SJCRH30 (cell line): ENCODE measurements at regions not wholly inside any gene's neighbourhood (a gene's known extent, or its start where the extent isn't known, plus 50 kb on each side); places are given as distances from the start of the nearest gene placed in this dataset.
"Not testable (repeated sequence)": the region's sequence is repeated elsewhere in the genome, so short reads cannot be mapped to it uniquely, and the experiment has no call there.

ENCODE experiments used
- DNase-seq, 2 experiments: peaks; one replicate each; pipeline ENCODE4 v3.0.0-alpha.2; 2015 to 2020
- H3K27ac ChIP-seq: fragments of 250-450 bp; sonication (Bioruptor Pico); 2 replicates; pipeline ENCODE4 v1.5.1; 2020; ENCODE audit warnings: mild to moderate bottlenecking, moderate library complexity
- H3K27me3 ChIP-seq: fragments of 250-450 bp; sonication (Bioruptor Pico); 2 replicates; pipeline ENCODE4 v1.5.1; 2020; ENCODE audit warnings: mild to moderate bottlenecking, moderate library complexity
- H3K36me3 ChIP-seq: fragments of 250-450 bp; sonication (Bioruptor Pico); 2 replicates; pipeline ENCODE4 v1.5.1; 2020; ENCODE audit warnings: mild to moderate bottlenecking, moderate library complexity
- H3K4me1 ChIP-seq: fragments of 250-450 bp; sonication (Bioruptor Pico); 2 replicates; pipeline ENCODE4 v1.5.1; 2020; ENCODE audit warnings: mild to moderate bottlenecking, moderate library complexity
- H3K4me3 ChIP-seq: fragments of 250-450 bp; sonication (Bioruptor Pico); 2 replicates; pipeline ENCODE4 v1.5.1; 2020; ENCODE audit warnings: mild to moderate bottlenecking, moderate library complexity
- H3K9me3 ChIP-seq: fragments of 250-450 bp; sonication (Bioruptor Pico); replicated peaks from 2 replicates; pipeline ENCODE4 v1.5.1; 2020; ENCODE audit warnings: mild to moderate bottlenecking, moderate library complexity

- H3K9me3 ChIP-seq = no peaks in the 10 kb centered on the region
- H3K4me1 ChIP-seq = no peaks in the 10 kb centered on the region
- no peak overlapping the region for H3K27ac ChIP-seq
- no peak for DNase-seq
- no peaks in the 10 kb centered on the region for H3K27me3 ChIP-seq
- no peaks in the 10 kb centered on the region for H3K36me3 ChIP-seq
- H3K4me3 ChIP-seq = no peak overlapping the region
Measured at GRCh38 chr12:54734196-54734950, 86.2 kb upstream of the DCD start.

- H3K27ac ChIP-seq = no peak overlapping the region
- H3K4me3 ChIP-seq = no peak overlapping the region
- no peaks in the 10 kb centered on the region for H3K9me3 ChIP-seq
- H3K4me1 ChIP-seq = no peaks in the 10 kb centered on the region
- peak in 1 of 2 experiments; percentile 15 for DNase-seq
- no peaks in the 10 kb centered on the region for H3K27me3 ChIP-seq
- H3K36me3 ChIP-seq = no peaks in the 10 kb centered on the region
Measured at GRCh38 chr12:54725233-54725843, 77.2 kb upstream of the DCD start.

- Histone ChIP-seq H3K9me3 (no peaks in the 10 kb centered on the region), H3K27me3 (no peaks in the 10 kb centered on the region), H3K4me1 (no peaks in the 10 kb centered on the region), H3K27ac (no peak overlapping the region), H3K36me3 (no peaks in the 10 kb centered on the region), H3K4me3 (no peak overlapping the region)
- peak; percentile 5 to 37 for DNase-seq
Measured at GRCh38 chr12:54723379-54724256, 75.5 kb upstream of the DCD start.

GRCh38 chr12:54721312-54721711, 73.1 kb upstream of the DCD start:
- Histone ChIP-seq H3K27me3 (no peaks in the 10 kb centered on the region), H3K9me3 (no peaks in the 10 kb centered on the region), H3K36me3 (no peaks in the 10 kb centered on the region), H3K4me1 (no peaks in the 10 kb centered on the region), H3K4me3 (no peak overlapping the region), H3K27ac (no peak overlapping the region)
- DNase-seq = no peak

GRCh38 chr12:54719691-54720090, 71.5 kb upstream of the DCD start:
- Histone ChIP-seq H3K4me3 (no peak overlapping the region), H3K9me3 (no peaks in the 10 kb centered on the region), H3K27ac (no peak overlapping the region), H3K27me3 (no peaks in the 10 kb centered on the region), H3K4me1 (no peaks in the 10 kb centered on the region), H3K36me3 (no peaks in the 10 kb centered on the region)
- DNase-seq = no peak

GRCh38 chr12:54716261-54716660, 68.1 kb upstream of the DCD start:
- Histone ChIP-seq H3K4me1 (no peaks in the 10 kb centered on the region), H3K9me3 (no peaks in the 10 kb centered on the region), H3K4me3 (no peak overlapping the region), H3K36me3 (no peaks in the 10 kb centered on the region), H3K27me3 (no peaks in the 10 kb centered on the region), H3K27ac (no peak overlapping the region)
- no peak for DNase-seq

GRCh38 chr12:54713876-54714275, 65.7 kb upstream of the DCD start:
- not testable (repeated sequence) for H3K27me3 ChIP-seq, H3K4me1 ChIP-seq, DNase-seq, H3K9me3 ChIP-seq, H3K4me3 ChIP-seq, H3K36me3 ChIP-seq, H3K27ac ChIP-seq

- H3K4me3 ChIP-seq = no peak overlapping the region
- no peaks in the 10 kb centered on the region for H3K27me3 ChIP-seq
- no peaks in the 10 kb centered on the region for H3K9me3 ChIP-seq
- no peak overlapping the region for H3K27ac ChIP-seq
- H3K4me1 ChIP-seq = no peaks in the 10 kb centered on the region
- DNase-seq = no peak
- H3K36me3 ChIP-seq = no peaks in the 10 kb centered on the region
Measured at GRCh38 chr12:54711669-54712068, 63.5 kb upstream of the DCD start.

GRCh38 chr12:54708826-54709225, 60.7 kb upstream of the DCD start:
- Histone ChIP-seq H3K4me3 (no peak overlapping the region), H3K27me3 (no peaks in the 10 kb centered on the region), H3K27ac (no peak overlapping the region), H3K36me3 (no peaks in the 10 kb centered on the region), H3K9me3 (no peaks in the 10 kb centered on the region), H3K4me1 (no peaks in the 10 kb centered on the region)
- DNase-seq = no peak

- Histone ChIP-seq H3K27me3 (no peaks in the 10 kb centered on the region), H3K4me1 (no peaks in the 10 kb centered on the region), H3K9me3 (no peaks in the 10 kb centered on the region), H3K4me3 (no peak overlapping the region), H3K36me3 (no peaks in the 10 kb centered on the region), H3K27ac (no peak overlapping the region)
- no peak for DNase-seq
Measured at GRCh38 chr12:54704202-54704601, 56.0 kb upstream of the DCD start.

GRCh38 chr12:54701940-54702592, 53.9 kb upstream of the DCD start:
- Histone ChIP-seq H3K27me3 (no peaks in the 10 kb centered on the region), H3K9me3 (no peaks in the 10 kb centered on the region), H3K4me1 (no peaks in the 10 kb centered on the region), H3K36me3 (no peaks in the 10 kb centered on the region), H3K27ac (no peak overlapping the region), H3K4me3 (no peak overlapping the region)
- peak in 1 of 2 experiments; percentile 58 for DNase-seq

- Histone ChIP-seq H3K27ac (no peak overlapping the region), H3K4me3 (no peak overlapping the region), H3K4me1 (no peaks in the 10 kb centered on the region), H3K36me3 (no peaks in the 10 kb centered on the region), H3K9me3 (no peaks in the 10 kb centered on the region), H3K27me3 (no peaks in the 10 kb centered on the region)
- no peak for DNase-seq
Measured at GRCh38 chr12:54700849-54701248, 52.7 kb upstream of the DCD start.

GRCh38 chr12:54700301-54700700, 52.1 kb upstream of the DCD start:
- Histone ChIP-seq H3K36me3 (no peaks in the 10 kb centered on the region), H3K9me3 (no peaks in the 10 kb centered on the region), H3K4me3 (no peak overlapping the region), H3K27ac (no peak overlapping the region), H3K4me1 (no peaks in the 10 kb centered on the region), H3K27me3 (no peaks in the 10 kb centered on the region)
- no peak for DNase-seq
